ENCODE measurements at regions not wholly inside any gene's neighbourhood (a gene's known extent, or its start where the extent isn't known, plus 50 kb on each side); places are given as distances from the start of the nearest gene placed in this dataset.

DNA sequence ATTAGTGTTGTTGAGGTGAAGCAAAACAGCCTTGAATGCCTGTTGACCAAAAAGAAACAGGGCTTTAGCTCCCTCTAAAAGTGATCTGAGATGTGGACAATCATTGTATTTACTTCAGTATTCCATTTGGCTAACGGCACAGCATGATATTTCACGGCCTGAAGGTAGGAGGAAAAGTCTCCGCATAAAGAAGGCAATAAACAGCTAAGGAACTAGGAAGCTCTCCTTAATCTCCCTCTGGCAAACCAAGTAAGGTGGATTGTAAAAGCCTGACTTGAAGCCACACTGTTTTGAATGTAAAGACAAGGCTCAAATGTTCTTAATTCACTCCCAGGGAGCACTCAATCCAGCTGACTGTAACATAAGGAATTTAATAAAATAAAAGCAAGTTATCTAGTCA lies 160.0 kb upstream of the ZNF804B start:
- BruUV-seq (replicated peaks): no TSS peak
- CTCF ChIA-PET: no interaction called here
- Mint-ChIP-seq H3K27ac (ENCODE audit: unreplicated experiment) (no peak overlapping the region), H3K36me3 (ENCODE audit: insufficient read depth, unreplicated experiment) (no peaks in the 10 kb centered on the region), H3K4me3 (ENCODE audit: low read depth, unreplicated experiment) (no peak overlapping the region), H3K27me3 (ENCODE audit: unreplicated experiment) (no peaks in the 10 kb centered on the region), H3K9me3 (ENCODE audit: low read depth, unreplicated experiment) (no peaks in the 10 kb centered on the region), H3K4me1 (ENCODE audit: low read depth, unreplicated experiment) (no peaks in the 10 kb centered on the region)
- TF ChIP-seq, protein P1, sequence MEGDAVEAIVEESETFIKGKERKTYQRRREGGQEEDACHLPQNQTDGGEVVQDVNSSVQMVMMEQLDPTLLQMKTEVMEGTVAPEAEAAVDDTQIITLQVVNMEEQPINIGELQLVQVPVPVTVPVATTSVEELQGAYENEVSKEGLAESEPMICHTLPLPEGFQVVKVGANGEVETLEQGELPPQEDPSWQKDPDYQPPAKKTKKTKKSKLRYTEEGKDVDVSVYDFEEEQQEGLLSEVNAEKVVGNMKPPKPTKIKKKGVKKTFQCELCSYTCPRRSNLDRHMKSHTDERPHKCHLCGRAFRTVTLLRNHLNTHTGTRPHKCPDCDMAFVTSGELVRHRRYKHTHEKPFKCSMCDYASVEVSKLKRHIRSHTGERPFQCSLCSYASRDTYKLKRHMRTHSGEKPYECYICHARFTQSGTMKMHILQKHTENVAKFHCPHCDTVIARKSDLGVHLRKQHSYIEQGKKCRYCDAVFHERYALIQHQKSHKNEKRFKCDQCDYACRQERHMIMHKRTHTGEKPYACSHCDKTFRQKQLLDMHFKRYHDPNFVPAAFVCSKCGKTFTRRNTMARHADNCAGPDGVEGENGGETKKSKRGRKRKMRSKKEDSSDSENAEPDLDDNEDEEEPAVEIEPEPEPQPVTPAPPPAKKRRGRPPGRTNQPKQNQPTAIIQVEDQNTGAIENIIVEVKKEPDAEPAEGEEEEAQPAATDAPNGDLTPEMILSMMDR (IDR thresholded peaks at IDR 0.05; ENCODE audit: unreplicated experiment): no peak
- intact Hi-C loops (cut with micrococcal nuclease; ENCODE audit: unreplicated experiment): no loop called here
- DNase-seq: no peak

DNA sequence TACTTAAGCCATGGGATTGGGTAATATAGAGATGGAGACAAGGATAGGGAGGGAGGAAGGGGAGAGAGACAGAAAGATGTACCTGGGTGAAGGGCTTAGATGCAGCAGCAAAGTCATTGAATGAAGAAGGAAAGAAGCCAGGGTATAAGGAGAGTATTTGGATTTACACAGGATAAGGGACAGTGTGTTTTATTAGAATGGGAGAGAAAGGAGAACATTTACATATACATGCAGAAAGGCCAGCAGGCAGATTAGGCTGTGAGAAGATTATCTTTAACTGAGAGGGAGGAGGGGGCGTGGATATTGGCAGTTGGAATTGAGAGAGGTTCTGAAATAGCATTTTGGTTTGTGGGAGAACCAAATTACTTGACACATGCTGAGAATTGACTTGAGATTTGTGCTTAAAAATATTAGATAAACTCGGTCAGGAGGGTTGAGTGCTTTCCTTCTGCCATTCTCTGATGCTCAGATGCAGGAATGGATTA lies 161.5 kb upstream of the ZNF804B start:
- TF ChIP-seq, protein P1 (IDR thresholded peaks at IDR 0.05; ENCODE audit: unreplicated experiment): no peak
- H3K36me3 Mint-ChIP-seq (ENCODE audit: insufficient read depth, unreplicated experiment): no peaks in the 10 kb centered on the region
- no TSS peak for BruUV-seq (replicated peaks)
- intact Hi-C loops (cut with micrococcal nuclease; ENCODE audit: unreplicated experiment): no loop called here
- CTCF ChIA-PET: no interaction called here
- H3K27ac Mint-ChIP-seq (ENCODE audit: unreplicated experiment): no peak overlapping the region
- H3K27me3 Mint-ChIP-seq (ENCODE audit: unreplicated experiment): no peaks in the 10 kb centered on the region
- DNase-seq: no peak
- H3K4me3 Mint-ChIP-seq (ENCODE audit: low read depth, unreplicated experiment): no peak overlapping the region
- no peaks in the 10 kb centered on the region for H3K4me1 Mint-ChIP-seq (ENCODE audit: low read depth, unreplicated experiment)
- H3K9me3 Mint-ChIP-seq (ENCODE audit: low read depth, unreplicated experiment): no peaks in the 10 kb centered on the region

DNA sequence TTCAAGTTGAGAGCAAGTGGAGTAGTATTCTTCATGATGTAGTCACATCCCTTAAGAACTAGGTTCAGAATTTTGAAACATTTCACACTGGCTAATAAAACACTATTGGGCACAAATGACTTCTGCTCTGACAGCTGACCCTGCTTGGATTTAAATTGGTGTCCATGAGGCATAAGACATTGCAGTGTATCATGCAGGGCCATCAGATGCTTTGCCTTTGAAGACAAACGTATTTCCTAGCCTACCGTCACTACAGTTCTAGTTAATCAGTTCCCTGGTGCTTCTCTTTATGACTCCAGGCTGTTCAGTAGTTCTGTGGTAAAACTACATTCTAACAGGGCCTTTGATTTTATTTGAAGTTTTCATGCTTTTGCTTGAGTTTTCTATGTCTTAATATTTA lies 168.5 kb upstream of the ZNF804B start:
- CTCF ChIA-PET: no interaction called here
- no peaks in the 10 kb centered on the region for H3K27me3 Mint-ChIP-seq (ENCODE audit: unreplicated experiment)
- no peak overlapping the region for H3K27ac Mint-ChIP-seq (ENCODE audit: unreplicated experiment)
- intact Hi-C loops (cut with micrococcal nuclease; ENCODE audit: unreplicated experiment): no loop called here
- H3K36me3 Mint-ChIP-seq (ENCODE audit: insufficient read depth, unreplicated experiment): no peaks in the 10 kb centered on the region
- TF ChIP-seq, protein P1 (IDR thresholded peaks at IDR 0.05; ENCODE audit: unreplicated experiment): no peak
- H3K4me3 Mint-ChIP-seq (ENCODE audit: low read depth, unreplicated experiment): no peak overlapping the region
- no TSS peak for BruUV-seq (replicated peaks)
- H3K9me3 Mint-ChIP-seq (ENCODE audit: low read depth, unreplicated experiment): no peaks in the 10 kb centered on the region
- no peaks in the 10 kb centered on the region for H3K4me1 Mint-ChIP-seq (ENCODE audit: low read depth, unreplicated experiment)
- DNase-seq: no peak

DNA sequence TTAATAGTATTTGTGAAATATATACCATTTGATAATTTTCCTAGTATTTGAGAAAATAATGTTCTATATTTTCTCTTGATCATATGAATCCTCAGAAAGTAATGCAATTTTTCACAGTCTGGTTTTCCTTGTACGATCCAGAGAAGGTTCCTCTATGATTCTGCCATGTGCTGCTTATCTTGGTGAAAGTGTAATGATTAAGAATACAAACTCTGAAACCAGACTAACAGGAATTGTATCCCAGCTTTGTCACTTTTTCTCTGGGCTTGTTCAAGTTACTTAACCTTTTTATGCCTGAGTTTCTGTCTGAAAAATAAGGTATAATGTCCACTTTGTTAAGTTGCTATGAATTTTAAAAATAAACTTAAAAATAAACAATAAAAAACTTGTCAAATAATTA lies 169.6 kb upstream of the ZNF804B start:
- DNase-seq: no peak
- intact Hi-C loops (cut with micrococcal nuclease; ENCODE audit: unreplicated experiment): no loop called here
- TF ChIP-seq, protein P1 (IDR thresholded peaks at IDR 0.05; ENCODE audit: unreplicated experiment): no peak
- CTCF ChIA-PET: no interaction called here
- Mint-ChIP-seq H3K4me1 (ENCODE audit: low read depth, unreplicated experiment) (no peaks in the 10 kb centered on the region), H3K4me3 (ENCODE audit: low read depth, unreplicated experiment) (no peak overlapping the region), H3K27me3 (ENCODE audit: unreplicated experiment) (no peaks in the 10 kb centered on the region), H3K36me3 (ENCODE audit: insufficient read depth, unreplicated experiment) (no peaks in the 10 kb centered on the region), H3K9me3 (ENCODE audit: low read depth, unreplicated experiment) (no peaks in the 10 kb centered on the region), H3K27ac (ENCODE audit: unreplicated experiment) (no peak overlapping the region)
- BruUV-seq (replicated peaks): no TSS peak

Data from Calu3 (cell line).